GM18498 (cell line): ENCODE measurements at regions not wholly inside any gene's neighbourhood (a gene's known extent, or its start where the extent isn't known, plus 50 kb on each side); places are given as distances from the start of the nearest gene placed in this dataset.

Experiments used
- ATAC-seq: cut with Tn5 transposase; IDR thresholded peaks from one replicate; pipeline ENCODE4 v1.9.1; 2021; ENCODE audit warnings: mild to moderate bottlenecking, moderate library complexity; ENCODE audit not compliant: unreplicated experiment

- no peak for ATAC-seq
These were observed 95.0 kb downstream of the DUSP6 start for GRCh38 chr12:89257340-89257739.

- ATAC-seq: no peak
These were observed 96.2 kb downstream of the DUSP6 start for GRCh38 chr12:89256060-89256459.

DNA sequence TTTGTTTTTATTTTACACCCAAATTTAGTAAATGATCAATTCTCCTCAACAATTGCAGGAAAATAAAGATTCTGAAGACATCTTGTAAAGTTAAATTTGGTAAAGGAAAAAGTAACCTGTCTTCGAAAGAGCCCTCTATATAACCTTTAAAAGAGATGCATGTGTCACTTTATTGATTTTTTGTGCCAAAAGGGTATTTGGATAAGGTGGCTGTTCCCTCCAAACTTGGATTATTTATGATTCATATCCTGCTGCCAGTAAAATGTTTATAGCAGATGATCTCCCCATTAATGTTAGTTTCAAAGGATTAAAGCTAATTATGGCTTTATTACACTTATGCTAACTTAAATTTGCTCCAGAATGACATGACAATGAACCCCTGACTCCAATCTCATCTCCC is 98.8 kb downstream of the DUSP6 start:
- no peak for ATAC-seq

GRCh38 chr12:89252284-89252683 is 100.0 kb downstream of the DUSP6 start:
- ATAC-seq: no peak

- no peak for ATAC-seq
These were observed 100.7 kb downstream of the DUSP6 start for GRCh38 chr12:89251342-89252271.

DNA sequence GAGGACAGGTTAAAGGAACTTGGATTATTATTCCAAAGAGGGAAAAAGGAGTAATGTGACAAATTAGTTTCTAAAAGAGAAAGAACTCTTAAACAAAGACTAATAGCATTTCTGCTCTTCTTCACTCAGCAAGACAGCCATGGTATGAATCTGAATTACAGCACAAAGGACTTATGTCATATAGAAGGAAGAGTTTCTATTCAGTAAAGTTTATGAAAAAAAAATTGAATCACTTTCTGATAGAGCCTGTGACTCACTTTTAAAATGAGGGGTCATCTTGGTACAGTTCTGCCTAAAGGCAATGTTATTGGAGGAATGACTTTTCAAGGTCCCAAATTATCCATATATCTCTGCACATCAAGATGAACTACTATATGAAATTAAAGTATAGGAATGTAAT is 101.7 kb downstream of the DUSP6 start:
- no peak for ATAC-seq

GRCh38 chr12:89250213-89250612 is 102.1 kb downstream of the DUSP6 start:
- ATAC-seq: no peak

DNA sequence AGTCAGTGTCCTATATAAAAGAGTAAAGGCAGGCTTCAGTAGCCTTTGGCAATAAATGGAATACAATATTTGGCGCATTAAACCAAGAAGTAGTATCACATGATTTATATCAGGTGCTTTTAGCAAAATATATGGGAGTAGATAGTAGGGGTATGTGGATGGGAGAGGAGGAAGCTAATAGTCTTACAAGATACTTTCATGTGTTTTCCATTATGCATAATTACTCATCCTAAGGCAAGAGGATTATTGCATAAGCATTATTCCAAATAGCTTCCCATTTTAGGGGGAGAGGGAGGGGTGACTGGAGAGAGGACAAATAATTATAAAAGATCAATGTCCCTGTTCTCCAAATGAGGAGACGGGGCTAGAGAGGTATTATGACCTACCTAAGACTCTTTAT is 104.3 kb downstream of the DUSP6 start:
- ATAC-seq: no peak

- ATAC-seq: no peak
These were observed 104.8 kb downstream of the DUSP6 start for GRCh38 chr12:89247541-89247942.

DNA sequence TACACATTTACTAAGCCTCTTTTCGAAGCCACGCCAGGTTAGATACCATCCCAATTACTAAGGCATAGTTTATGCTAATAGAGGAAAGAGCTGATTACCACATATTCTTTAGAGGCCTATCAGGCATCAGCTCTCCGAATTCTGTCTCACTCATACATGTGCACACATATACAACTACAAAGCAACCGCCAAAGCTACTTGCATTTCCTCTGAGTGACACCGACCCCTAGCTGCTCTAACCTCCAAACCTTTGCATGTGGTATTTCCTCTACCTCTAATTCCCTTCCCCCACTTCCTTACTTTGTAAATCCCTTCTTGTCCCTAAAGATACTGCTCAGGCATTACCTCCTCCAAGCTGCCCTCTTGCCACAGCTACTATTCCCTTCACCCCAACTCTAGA is 107.2 kb downstream of the DUSP6 start:
- ATAC-seq: no peak

GRCh38 chr12:89244536-89244935 is 107.8 kb downstream of the DUSP6 start:
- ATAC-seq: no peak

DNA sequence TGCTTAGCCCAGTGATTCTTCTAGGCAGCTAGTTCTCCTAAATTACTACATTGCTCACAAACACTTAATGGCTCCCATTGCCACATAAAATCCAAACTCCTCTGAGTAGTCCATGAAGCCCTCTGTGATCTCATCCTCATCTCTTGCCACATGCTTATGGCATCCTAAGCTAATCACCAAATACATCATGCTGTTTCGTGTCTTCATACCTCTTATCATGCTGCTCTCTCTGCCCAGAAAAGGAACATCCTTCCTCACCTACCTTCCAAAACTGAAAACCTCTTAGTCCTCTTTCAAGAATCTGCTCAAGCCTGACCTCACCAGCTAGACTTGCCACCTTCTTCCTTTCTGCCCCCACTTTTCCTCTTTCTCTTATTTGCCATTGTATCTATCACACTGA is 108.5 kb downstream of the DUSP6 start:
- ATAC-seq: no peak

DNA sequence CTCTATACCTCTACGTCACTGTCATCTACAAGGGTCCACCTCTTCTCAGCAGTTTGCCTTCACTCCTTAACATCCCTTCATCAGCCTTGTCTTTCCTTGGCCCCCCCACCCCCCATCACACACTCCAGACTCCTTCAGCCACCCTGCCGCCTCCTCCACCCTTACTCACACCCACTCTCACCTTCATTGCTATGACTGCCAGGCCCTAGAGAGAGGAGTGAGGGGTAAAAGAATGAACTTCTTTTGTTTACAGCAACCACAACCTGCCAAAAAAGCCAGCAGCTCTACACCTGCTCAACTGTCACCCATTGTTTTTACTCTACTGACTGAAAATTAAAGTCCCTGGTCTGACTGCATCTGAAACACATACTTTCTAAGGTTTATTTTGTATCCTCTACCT is 112.8 kb downstream of the DUSP6 start:
- no peak for ATAC-seq

GRCh38 chr12:89238593-89238992 is 113.7 kb downstream of the DUSP6 start:
- ATAC-seq: no peak

DNA sequence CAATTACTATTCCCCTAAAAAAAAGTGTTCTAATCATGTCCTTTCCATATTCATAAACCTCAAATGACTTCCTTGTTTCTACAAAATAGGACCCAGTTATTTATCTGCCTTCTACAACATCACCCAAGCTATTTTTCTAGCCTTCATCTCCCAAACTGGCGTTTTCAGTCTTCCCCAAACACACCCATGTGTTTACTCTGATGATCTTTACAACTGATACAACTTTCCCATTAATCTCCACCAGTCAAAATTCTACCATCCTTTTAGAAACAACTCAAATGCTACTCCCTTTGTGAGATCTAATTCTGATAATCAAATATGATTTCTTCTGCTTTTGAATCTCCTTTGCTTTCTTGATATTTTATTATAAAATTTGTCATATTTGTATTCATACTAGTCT is 114.5 kb downstream of the DUSP6 start:
- ATAC-seq: no peak

DNA sequence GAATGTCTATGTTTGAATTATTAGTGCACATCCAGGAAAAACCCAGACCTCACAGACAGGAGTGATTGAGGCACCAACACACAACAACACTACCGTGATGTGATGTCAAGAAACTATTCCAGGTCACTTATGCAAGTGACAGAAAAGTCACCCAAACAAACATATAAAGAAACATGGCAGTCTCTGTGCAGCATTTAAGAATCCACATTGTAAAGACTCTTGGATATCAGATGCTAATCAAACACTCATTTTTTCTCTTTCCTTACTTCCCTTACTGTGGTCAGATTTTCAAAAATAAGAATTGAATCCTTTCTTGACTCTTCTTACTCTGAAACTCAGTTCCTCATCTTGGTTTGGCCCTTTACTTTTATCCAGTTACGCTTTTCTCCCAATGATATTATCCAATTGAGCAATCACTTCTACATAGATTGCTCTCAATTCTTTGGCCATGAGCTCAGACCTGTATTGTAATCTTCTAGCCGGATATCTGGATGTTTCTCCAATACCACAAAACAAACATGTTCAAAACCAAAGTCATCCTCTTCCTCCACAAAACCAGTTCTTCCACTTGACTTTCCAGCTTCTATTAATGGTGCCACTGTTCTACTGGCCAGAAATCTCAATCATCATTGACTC is 115.4 kb downstream of the DUSP6 start:
- no peak for ATAC-seq

GRCh38 chr12:89236237-89236636 is 116.1 kb downstream of the DUSP6 start:
- ATAC-seq: no peak

- no peak for ATAC-seq
These were observed 116.9 kb downstream of the DUSP6 start for GRCh38 chr12:89235189-89235993.

- no peak for ATAC-seq
These were observed 117.8 kb downstream of the DUSP6 start for GRCh38 chr12:89234324-89235114.

GRCh38 chr12:89231686-89232085 is 120.6 kb downstream of the DUSP6 start:
- no peak for ATAC-seq
